ENCODE measurements at regions not wholly inside any gene's neighbourhood (a gene's known extent, or its start where the extent isn't known, plus 50 kb on each side); places are given as distances from the start of the nearest gene placed in this dataset. TPM values are rescaled to one million over a fixed set of nuclear protein-coding genes. Genes with fewer than 3 reads are reported as not detected.

DNA sequence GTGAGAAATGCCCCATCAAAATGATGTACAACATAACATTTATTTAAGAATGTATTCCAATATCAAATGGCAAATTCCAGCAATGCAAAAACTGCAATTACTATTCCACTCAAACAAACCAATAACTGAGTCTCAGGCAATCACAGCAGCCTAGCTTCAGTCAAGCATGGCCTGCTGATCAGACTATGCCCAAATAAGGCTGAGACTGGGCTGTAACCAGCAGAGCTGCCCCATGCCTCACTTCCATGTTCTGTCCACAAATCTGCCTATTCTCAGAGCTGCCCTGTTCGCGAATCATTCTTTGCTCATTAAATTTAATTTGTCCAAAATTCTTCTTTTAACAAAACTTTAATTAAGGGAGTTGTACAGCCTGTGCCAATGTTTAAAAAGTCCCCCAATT is 155.4 kb downstream of the FNDC1 start:
- H3K4me3 ChIP-seq (replicated peaks in 1 of 3; ENCODE audit: low read depth in 2 of 3, low read length in 3 of 3): no peak overlapping the region
- H3K9me3 Mint-ChIP-seq: peaks cover 0 to 4% (median 0%) of the 10 kb centered on the region in 7 donors
- H3K27me3 Mint-ChIP-seq (ENCODE audit: low read depth in 3 of 3): peaks cover 0 to 2% (median 2%) of the 10 kb centered on the region in 3 donors
- H3K4me1 Mint-ChIP-seq: no peaks in the 10 kb centered on the region
- no CpG with 5 or more reads among the region's 2 CpGs for WGBS (ENCODE audit: insufficient coverage)
- no peak overlapping the region for H3K4me3 Mint-ChIP-seq
- no peak for DNase-seq
- intact Hi-C loops (cut with micrococcal nuclease): no loop called here
- no peak overlapping the region for H3K27ac Mint-ChIP-seq
- no peak overlapping the region for H3K27ac ChIP-seq (ENCODE audit: low read depth in 1 of 2, low read length in 2 of 2)
- H3K9ac ChIP-seq (ENCODE audit: insufficient read depth, low read length, poor library complexity, severe bottlenecking): no peak overlapping the region
- H3K36me3 Mint-ChIP-seq: no peaks in the 10 kb centered on the region
- no peaks in the 10 kb centered on the region for H3K36me3 ChIP-seq (replicated peaks in 1 of 2; ENCODE audit: control insufficient read depth in 1 of 2, insufficient read depth in 2 of 2, low read length in 2 of 2)
- H3K4me2 ChIP-seq (replicated peaks; ENCODE audit: extremely low read depth, low read length, poor library complexity, severe bottlenecking): no peak overlapping the region
- H3K4me1 ChIP-seq (ENCODE audit: control insufficient read depth in 1 of 2, insufficient read depth in 2 of 2, low read length in 2 of 2): no peaks in the 10 kb centered on the region
- H4K20me1 ChIP-seq (ENCODE audit: insufficient read depth, low read length): no peaks in the 10 kb centered on the region
- TF ChIP-seq, protein P1, sequence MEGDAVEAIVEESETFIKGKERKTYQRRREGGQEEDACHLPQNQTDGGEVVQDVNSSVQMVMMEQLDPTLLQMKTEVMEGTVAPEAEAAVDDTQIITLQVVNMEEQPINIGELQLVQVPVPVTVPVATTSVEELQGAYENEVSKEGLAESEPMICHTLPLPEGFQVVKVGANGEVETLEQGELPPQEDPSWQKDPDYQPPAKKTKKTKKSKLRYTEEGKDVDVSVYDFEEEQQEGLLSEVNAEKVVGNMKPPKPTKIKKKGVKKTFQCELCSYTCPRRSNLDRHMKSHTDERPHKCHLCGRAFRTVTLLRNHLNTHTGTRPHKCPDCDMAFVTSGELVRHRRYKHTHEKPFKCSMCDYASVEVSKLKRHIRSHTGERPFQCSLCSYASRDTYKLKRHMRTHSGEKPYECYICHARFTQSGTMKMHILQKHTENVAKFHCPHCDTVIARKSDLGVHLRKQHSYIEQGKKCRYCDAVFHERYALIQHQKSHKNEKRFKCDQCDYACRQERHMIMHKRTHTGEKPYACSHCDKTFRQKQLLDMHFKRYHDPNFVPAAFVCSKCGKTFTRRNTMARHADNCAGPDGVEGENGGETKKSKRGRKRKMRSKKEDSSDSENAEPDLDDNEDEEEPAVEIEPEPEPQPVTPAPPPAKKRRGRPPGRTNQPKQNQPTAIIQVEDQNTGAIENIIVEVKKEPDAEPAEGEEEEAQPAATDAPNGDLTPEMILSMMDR (IDR thresholded peaks at IDR 0.05): no peak
- H2AFZ ChIP-seq (ENCODE audit: insufficient read depth, low read depth, low read length, poor library complexity, severe bottlenecking): no peak overlapping the region
- no peaks in the 10 kb centered on the region for H3K9me3 ChIP-seq (replicated peaks in 1 of 2; ENCODE audit: control insufficient read depth in 1 of 2, insufficient read depth in 1 of 2, low read length in 2 of 2)
- H3K27me3 ChIP-seq (ENCODE audit: control insufficient read depth in 2 of 2, insufficient read depth in 2 of 2, low read length in 2 of 2): no peaks in the 10 kb centered on the region
- no peaks in the 10 kb centered on the region for H3K79me2 ChIP-seq (ENCODE audit: insufficient read depth, low read length)

Small RNA genes in the stretch of these regions (small RNA-seq; reads per million reads assigned to genes)
- gene AL078604.3 (ENCODE audit: insufficient read length, low read depth): not detected

Data from CD14-positive monocyte (primary cell).